H1 (cell line): ENCODE measurements at regions not wholly inside any gene's neighbourhood (a gene's known extent, or its start where the extent isn't known, plus 50 kb on each side); places are given as distances from the start of the nearest gene placed in this dataset.

Source experiments
- CTCF ChIA-PET: fragments of 300-600 bp; sonication (Branson Sonifier 250); formaldehyde crosslinking; loops from one replicate; lab custom pipeline; 2021; ENCODE audit not compliant: partially characterized antibody; lab: Charles Lee
- POLR2A ChIA-PET: fragments of 300-600 bp; sonication (Branson Sonifier 250); formaldehyde crosslinking; loops from one replicate; lab custom pipeline; 2021; ENCODE audit warnings: inconsistent platforms; ENCODE audit not compliant: partially characterized antibody; lab: Charles Lee
- DNase-seq, 2 experiments: peaks; one replicate each; pipeline versions ENCODE4 v3.0.0 to v3.0.0-alpha.2; 2010 to 2022; ENCODE audit warnings: low spot score in 2 of 2, low read depth in 1 of 2, mixed read lengths in 1 of 2
- FAIRE-seq: peaks from 2 replicates; lab custom pipeline; 2011; peaks lifted over from hg19 to GRCh38; lab: Jason Lieb, UNC
- H2AFZ ChIP-seq: 2 replicates; pipeline ENCODE4 v1.8.1; 2012; ENCODE audit warnings: low read length, inconsistent platforms
- H2AK5ac ChIP-seq: 2 replicates; pipeline ENCODE4 v1.6.1; 2013; ENCODE audit warnings: low read depth, low read length
- H2BK120ac ChIP-seq: replicated peaks from 2 replicates; pipeline ENCODE3; 2013; ENCODE audit warnings: low read depth, low read length, inconsistent platforms
- H2BK12ac ChIP-seq: 2 replicates; pipeline ENCODE4 v1.6.1; 2013; ENCODE audit warnings: low read depth, low read length
- H2BK15ac ChIP-seq: 2 replicates; pipeline ENCODE4 v1.6.1; 2013; ENCODE audit warnings: low read length
- H2BK20ac ChIP-seq: 2 replicates; pipeline ENCODE4 v1.6.1; 2013; ENCODE audit warnings: low read length
- H2BK5ac ChIP-seq: 2 replicates; pipeline ENCODE4 v1.6.1; 2013; ENCODE audit warnings: low read depth, low read length
- H3K14ac ChIP-seq: 2 replicates; pipeline ENCODE4 v1.6.1; 2013; ENCODE audit warnings: inconsistent platforms; ENCODE audit not compliant: insufficient read length
- H3K18ac ChIP-seq: 2 replicates; pipeline ENCODE4 v1.6.1; 2013; ENCODE audit warnings: low read length; ENCODE audit errors: extremely low read depth
- H3K23ac ChIP-seq: 2 replicates; pipeline ENCODE4 v1.6.1; 2013; ENCODE audit warnings: inconsistent platforms; ENCODE audit not compliant: insufficient read length
- H3K23me2 ChIP-seq: 2 replicates; pipeline ENCODE4 v1.6.1; 2013; ENCODE audit warnings: low read depth, low read length
- H3K27ac ChIP-seq: 2 replicates; pipeline ENCODE4 v1.6.1; 2011; ENCODE audit warnings: low read depth, low read length, inconsistent platforms
- H3K27me3 ChIP-seq, 4 experiments: replicated peaks in 1 of 4; 1 replicate in 1 of 4; 2 replicates in 3 of 4; pipeline versions ENCODE4 v1.6.1 to v1.8.1; 2011 to 2013; ENCODE audit warnings: low read length in 3 of 4, mild to moderate bottlenecking in 3 of 4, inconsistent platforms in 2 of 4, mixed read lengths in 2 of 4, moderate library complexity in 1 of 4; ENCODE audit not compliant: control insufficient read depth in 3 of 4, insufficient read depth in 3 of 4; ENCODE audit errors: extremely low read depth in 1 of 4
- H3K36me3 ChIP-seq, 4 experiments: 2 replicates each; pipeline versions ENCODE4 v1.6.1 to v1.8.1; 2011 to 2013; ENCODE audit warnings: mild to moderate bottlenecking in 4 of 4, low read length in 3 of 4, moderate library complexity in 2 of 4, control low read depth in 1 of 4, inconsistent platforms in 1 of 4; ENCODE audit not compliant: insufficient read depth in 4 of 4, control insufficient read depth in 2 of 4
- H3K4ac ChIP-seq: replicated peaks from 2 replicates; pipeline ENCODE3; 2013; ENCODE audit warnings: low read length, low read depth, mixed read lengths, inconsistent platforms; ENCODE audit not compliant: insufficient read length
- H3K4me1 ChIP-seq, 4 experiments: replicated peaks in 1 of 4; 1 replicate in 1 of 4; 2 replicates in 3 of 4; pipeline versions ENCODE4 v1.6.1 to v1.8.1; 2011 to 2013; ENCODE audit warnings: low read length in 3 of 4, inconsistent platforms in 2 of 4, mixed read lengths in 1 of 4; ENCODE audit not compliant: insufficient read depth in 4 of 4, control insufficient read depth in 3 of 4
- H3K4me2 ChIP-seq, 2 experiments: 2 replicates each; pipeline versions ENCODE4 v1.6.1 to v1.8.1; 2011 to 2013; ENCODE audit warnings: low read depth in 2 of 2, low read length in 2 of 2, control low read depth in 1 of 2, inconsistent platforms in 1 of 2, mild to moderate bottlenecking in 1 of 2; ENCODE audit not compliant: insufficient read depth in 1 of 2
- H3K4me3 ChIP-seq, 4 experiments: fragments of 200-600, 300-600 bp in 1 of 4; sonication (generic), shearing (Covaris generic), sonication (Bioruptor Twin) in 1 of 4; 2 replicates each; pipeline versions ENCODE4 v1.5.1 to v1.8.1; 2011 to 2016; ENCODE audit warnings: low read length in 4 of 4, low read depth in 3 of 4, control low read depth in 2 of 4, inconsistent platforms in 2 of 4, mild to moderate bottlenecking in 2 of 4, mixed read lengths in 1 of 4, moderate library complexity in 1 of 4; ENCODE audit not compliant: insufficient read depth in 2 of 4; ENCODE audit errors: extremely low read depth in 1 of 4
- H3K56ac ChIP-seq: replicated peaks from 2 replicates; pipeline ENCODE3; 2013; ENCODE audit warnings: low read depth, mild to moderate bottlenecking, mixed read lengths, low read length, inconsistent platforms; ENCODE audit not compliant: insufficient read length
- H3K79me1 ChIP-seq: 2 replicates; pipeline ENCODE4 v1.6.1; 2013; ENCODE audit warnings: low read depth, low read length, control low read depth
- H3K79me2 ChIP-seq, 2 experiments: 2 replicates each; pipeline versions ENCODE4 v1.6.1 to v1.8.1; 2012 to 2013; ENCODE audit warnings: low read length in 2 of 2, mild to moderate bottlenecking in 2 of 2, inconsistent platforms in 1 of 2; ENCODE audit not compliant: insufficient read depth in 2 of 2, control insufficient read depth in 1 of 2
- H3K9ac ChIP-seq, 4 experiments: replicated peaks in 1 of 4; 1 replicate in 1 of 4; 2 replicates in 3 of 4; pipeline versions ENCODE4 v1.6.1 to v1.8.1; 2011 to 2013; ENCODE audit warnings: low read depth in 3 of 4, low read length in 3 of 4, control low read depth in 2 of 4, mild to moderate bottlenecking in 2 of 4, moderate library complexity in 2 of 4, inconsistent platforms in 1 of 4; ENCODE audit errors: extremely low read depth in 1 of 4
- H3K9me3 ChIP-seq, 2 experiments: 2 replicates each; pipeline versions ENCODE4 v1.6.1 to v1.8.1; 2012 to 2013; ENCODE audit warnings: mild to moderate bottlenecking in 2 of 2, moderate library complexity in 2 of 2, control low read depth in 1 of 2, inconsistent platforms in 1 of 2, low read depth in 1 of 2, low read length in 1 of 2, mixed read lengths in 1 of 2; ENCODE audit not compliant: insufficient read depth in 2 of 2
- H4K20me1 ChIP-seq, 2 experiments: replicated peaks in 1 of 2; 2 replicates each; pipeline versions ENCODE3 to v1.8.1; 2011 to 2013; ENCODE audit warnings: inconsistent platforms in 2 of 2, low read length in 2 of 2, mild to moderate bottlenecking in 1 of 2; ENCODE audit not compliant: insufficient read depth in 2 of 2, control insufficient read depth in 1 of 2
- H4K5ac ChIP-seq: 2 replicates; pipeline ENCODE4 v1.6.1; 2013; ENCODE audit warnings: low read length, low read depth, mixed read lengths, inconsistent platforms; ENCODE audit not compliant: insufficient read length
- H4K8ac ChIP-seq: 2 replicates; pipeline ENCODE4 v1.8.0; 2013; ENCODE audit warnings: mild to moderate bottlenecking, moderate library complexity, low read length, inconsistent platforms; ENCODE audit not compliant: insufficient read depth; ENCODE audit errors: extremely low read depth
- H4K91ac ChIP-seq: replicated peaks from 2 replicates; pipeline ENCODE3; 2013; ENCODE audit warnings: low read length, mixed read lengths, inconsistent platforms; ENCODE audit not compliant: insufficient read length
- CBX5 ChIP-seq: fragments of 300-800, 300-1000 bp; sonication (generic); IDR thresholded peaks from 2 replicates; pipeline ENCODE4 v1.7.1; 2016; ENCODE audit warnings: antibody characterized with exemption, low read length, low read depth
- FOSL1 ChIP-seq: IDR thresholded peaks from 2 replicates; pipeline ENCODE4 v1.6.1; 2011; ENCODE audit warnings: mild to moderate bottlenecking, low read depth, low read length, moderate library complexity; ENCODE audit not compliant: insufficient read depth
- HDAC2 ChIP-seq, 2 experiments: fragments of 300-600 bp in 1 of 2; sonication (generic) in 1 of 2; IDR thresholded peaks; 2 replicates each; pipeline ENCODE4 v1.6.1; 2011 to 2012; ENCODE audit warnings: low read depth in 2 of 2, low read length in 2 of 2, mild to moderate bottlenecking in 2 of 2, moderate library complexity in 2 of 2, borderline replicate concordance in 1 of 2, inconsistent platforms in 1 of 2
- KDM5A ChIP-seq: fragments of 200-600 bp; IDR thresholded peaks from 2 replicates; pipeline ENCODE4 v1.7.1; 2012; ENCODE audit warnings: mild to moderate bottlenecking, low read length, inconsistent platforms, mixed read lengths
- POLR2AphosphoS5 ChIP-seq: IDR thresholded peaks from 2 replicates; pipeline ENCODE4 v1.6.1; 2011; ENCODE audit warnings: low read depth, low read length
- RFX5 ChIP-seq: IDR thresholded peaks from 2 replicates; pipeline ENCODE4 v1.6.1; 2011; ENCODE audit warnings: low read depth, low read length, improper control_type of control experiment, borderline replicate concordance
- RXRA ChIP-seq: IDR thresholded peaks from 2 replicates; pipeline ENCODE4 v1.6.1; 2011; ENCODE audit warnings: low read depth, mild to moderate bottlenecking, low read length, moderate library complexity; ENCODE audit not compliant: insufficient read depth

DNA sequence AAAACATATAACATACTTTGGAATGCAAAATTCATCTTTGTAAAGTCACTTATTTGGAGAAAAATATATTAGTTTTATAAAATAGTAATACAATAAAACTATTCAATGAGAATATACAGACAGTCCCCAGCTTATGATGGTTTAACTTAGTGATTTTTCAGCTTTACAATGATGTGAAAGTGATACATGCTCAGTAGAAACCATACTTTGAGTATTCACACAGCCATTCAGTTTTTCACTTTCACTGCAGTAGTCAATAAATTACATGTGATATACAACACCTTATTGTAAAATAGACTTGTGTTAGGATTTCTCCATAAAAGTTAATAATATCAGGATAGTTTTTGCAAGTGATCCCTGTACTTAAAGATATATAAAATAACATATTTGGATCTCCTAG, 436.0 kb downstream of the CENPC start:
- no peak overlapping the region for H2AK5ac ChIP-seq
- no peaks in the 10 kb centered on the region for H3K27me3 ChIP-seq
- ChIA-PET CTCF (no interaction called here), POLR2A (no interaction called here)
- H3K14ac ChIP-seq: no peak overlapping the region
- FAIRE-seq (no peak), DNase-seq (no peak)
- H2BK120ac ChIP-seq: no peak overlapping the region
- H3K23me2 ChIP-seq: no peaks in the 10 kb centered on the region
- no peak overlapping the region for H2BK12ac ChIP-seq
- H3K23ac ChIP-seq: no peak overlapping the region
- H3K4ac ChIP-seq: no peak overlapping the region
- H2AFZ ChIP-seq: no peak overlapping the region
- H3K56ac ChIP-seq: no peak overlapping the region
- no peaks in the 10 kb centered on the region for H3K36me3 ChIP-seq
- H2BK20ac ChIP-seq: no peak overlapping the region
- H3K18ac ChIP-seq: no peak overlapping the region
- H2BK5ac ChIP-seq: no peak overlapping the region
- no peak overlapping the region for H3K27ac ChIP-seq
- no peaks in the 10 kb centered on the region for H3K79me2 ChIP-seq
- H4K8ac ChIP-seq: no peak overlapping the region
- TF ChIP-seq FOSL1 (no peak), KDM5A (no peak), CBX5 (no peak), RFX5 (no peak), HDAC2 (IDR thresholded peaks at IDR 0.05; ENCODE audit: borderline replicate concordance in 1 of 2, low read depth in 2 of 2, low read length in 2 of 2) (no peak), POLR2AphosphoS5 (no peak), RXRA (no peak)
- H3K9me3 ChIP-seq: no peaks in the 10 kb centered on the region
- no peak overlapping the region for H2BK15ac ChIP-seq
- H3K4me2 ChIP-seq: no peak overlapping the region
- H4K5ac ChIP-seq: no peak overlapping the region
- H3K4me3 ChIP-seq: no peak overlapping the region
- no peak overlapping the region for H4K91ac ChIP-seq
- H3K9ac ChIP-seq: no peak overlapping the region
- H3K79me1 ChIP-seq: no peaks in the 10 kb centered on the region
- H4K20me1 ChIP-seq: no peaks in the 10 kb centered on the region
- no peaks in the 10 kb centered on the region for H3K4me1 ChIP-seq
